ENCODE measurements at regions not wholly inside any gene's neighbourhood (a gene's known extent, or its start where the extent isn't known, plus 50 kb on each side); places are given as distances from the start of the nearest gene placed in this dataset.

GRCh38 chr1:191943684-191944083 is 214.6 kb upstream of the RGS18 start:
- TF ChIP-seq POLR2A (IDR thresholded peaks at IDR 0.05; ENCODE audit: low read depth, low read length) (no peak), MAFK (IDR thresholded peaks at IDR 0.05; ENCODE audit: low read depth, low read length) (no peak), CTCF (conservative IDR thresholded peaks at IDR 0.05; ENCODE audit: low read depth, low read length) (no peak), RCOR1 (IDR thresholded peaks at IDR 0.05; ENCODE audit: insufficient replicate concordance, low read length) (no peak)

Data from IMR-90 (cell line).